ENCODE measurements at regions not wholly inside any gene's neighbourhood (a gene's known extent, or its start where the extent isn't known, plus 50 kb on each side); places are given as distances from the start of the nearest gene placed in this dataset.
"Not testable (repeated sequence)": the region's sequence is repeated elsewhere in the genome, so short reads cannot be mapped to it uniquely, and the experiment has no call there.

- TF ChIP-seq CTCF (conservative IDR thresholded peaks at IDR 0.05) = no peak
These were observed 135.7 kb downstream of the RPS4Y2 start for GRCh38 chrY:20891440-20892160.

GRCh38 chrY:20925350-20926091 is 169.6 kb downstream of the RPS4Y2 start:
- H3K27ac ChIP-seq = not testable (repeated sequence)

More at GRCh38 chrY:20891440-20892160, 135.7 kb downstream of the RPS4Y2 start:
- H3K27ac ChIP-seq = no peak overlapping the region

GRCh38 chrY:20929691-20930342 is 173.9 kb downstream of the RPS4Y2 start:
- TF ChIP-seq CTCF (conservative IDR thresholded peaks at IDR 0.05) = peak; percentile 69
- H3K27ac ChIP-seq = peak overlapping the region; percentile 74

GRCh38 chrY:20936709-20937251 is 180.9 kb downstream of the RPS4Y2 start:
- H3K27ac ChIP-seq = not testable (repeated sequence)

- no peak overlapping the region for H3K27ac ChIP-seq
- no peak for TF ChIP-seq CTCF (conservative IDR thresholded peaks at IDR 0.05)
These were observed 205.6 kb downstream of the RPS4Y2 start for GRCh38 chrY:20961512-20961911.

GRCh38 chrY:20967828-20968227 is 211.9 kb downstream of the RPS4Y2 start:
- no peak for TF ChIP-seq CTCF (conservative IDR thresholded peaks at IDR 0.05)
- H3K27ac ChIP-seq = no peak overlapping the region

GRCh38 chrY:20968237-20968636 is 212.3 kb downstream of the RPS4Y2 start:
- peak; percentile 50 for TF ChIP-seq CTCF (conservative IDR thresholded peaks at IDR 0.05)
- no peak overlapping the region for H3K27ac ChIP-seq

GRCh38 chrY:20971371-20971770 is 215.5 kb downstream of the RPS4Y2 start:
- TF ChIP-seq CTCF (conservative IDR thresholded peaks at IDR 0.05) = no peak
- no peak overlapping the region for H3K27ac ChIP-seq

All from VCaP (cell line).